ENCODE measurements at regions not wholly inside any gene's neighbourhood (a gene's known extent, or its start where the extent isn't known, plus 50 kb on each side); places are given as distances from the start of the nearest gene placed in this dataset.

- no peak overlapping the region for H3K27ac ChIP-seq (ENCODE audit: low read depth in 1 of 2, low read length in 2 of 2)
- TF ChIP-seq FOXA1 (IDR thresholded peaks at IDR 0.05): no peak
- no peak for TF ChIP-seq NR2F2 (IDR thresholded peaks at IDR 0.05)
- TF ChIP-seq RXRA (IDR thresholded peaks at IDR 0.05): no peak
- no peak for TF ChIP-seq GABPA (IDR thresholded peaks at IDR 0.05 in 1 of 2, conservative IDR thresholded peaks at IDR 0.05 in 1 of 2)
- no peak for TF ChIP-seq HNF4G (IDR thresholded peaks at IDR 0.05)
- no peak for TF ChIP-seq CTCF (IDR thresholded peaks at IDR 0.05; ENCODE audit: low read depth, low read length, missing input control)
- H3K9me3 ChIP-seq (ENCODE audit: control insufficient read depth in 4 of 4, low read length in 3 of 4): peaks cover 0 to 3% (median 0%) of the 10 kb centered on the region in 4 donors
- no peak overlapping the region for H3K4me3 ChIP-seq (ENCODE audit: low read depth in 1 of 3, low read length in 3 of 3)
- no peaks in the 10 kb centered on the region for H3K27me3 ChIP-seq (ENCODE audit: control insufficient read depth in 4 of 4, insufficient read depth in 4 of 4, low read length in 3 of 4)
- no peaks in the 10 kb centered on the region for H3K4me1 ChIP-seq (ENCODE audit: control insufficient read depth in 4 of 4, insufficient read depth in 4 of 4, low read length in 3 of 4)
- 70% methylated on average over 2 of the region's 2 CpGs for WGBS
- no peak overlapping the region for H3K9ac ChIP-seq (ENCODE audit: low read depth in 1 of 2, low read length in 2 of 2)
- H3K36me3 ChIP-seq (ENCODE audit: control insufficient read depth in 4 of 4, insufficient read depth in 3 of 4, low read depth in 1 of 4, low read length in 3 of 4): no peaks in the 10 kb centered on the region
- DNase-seq (ENCODE audit: low spot score): no peak
Measured at GRCh38 chr4:119897260-119897659, 169.4 kb downstream of the MAD2L1 start.

DNA sequence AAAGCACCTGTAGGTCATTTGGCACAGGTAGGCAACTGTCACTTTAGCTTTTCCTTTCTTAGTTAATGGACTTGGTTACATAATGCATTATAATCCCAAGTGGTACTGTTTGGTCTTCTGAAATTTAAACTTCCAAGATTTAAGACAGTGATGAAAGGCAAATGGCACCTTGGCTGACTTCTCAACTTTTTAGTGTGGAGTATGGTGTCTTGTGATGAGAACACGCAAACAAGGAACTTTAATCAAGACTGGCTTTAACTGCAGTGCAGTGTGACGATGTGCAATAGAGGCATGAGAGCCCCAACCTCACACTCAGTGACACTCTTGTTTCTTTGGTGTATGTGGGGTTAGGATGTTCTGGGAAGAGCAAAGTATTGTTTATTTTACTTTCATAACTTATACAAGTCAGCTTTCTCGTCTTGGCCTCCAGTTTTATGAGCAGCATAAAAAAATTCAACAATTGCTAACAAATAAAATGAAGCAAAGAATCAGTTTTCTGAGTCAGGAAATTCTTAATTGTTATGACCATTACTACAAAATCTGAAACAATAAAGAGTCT lies 171.9 kb downstream of the MAD2L1 start:
- Histone ChIP-seq H3K4me3 (ENCODE audit: low read depth in 1 of 3, low read length in 3 of 3) (no peak overlapping the region), H3K9me3 (ENCODE audit: control insufficient read depth in 4 of 4, low read length in 3 of 4) (peaks cover 0 to 3% (median 0%) of the 10 kb centered on the region in 4 donors), H3K27me3 (ENCODE audit: control insufficient read depth in 4 of 4, insufficient read depth in 4 of 4, low read length in 3 of 4) (peaks cover 0 to 2% (median 0%) of the 10 kb centered on the region in 4 donors), H3K36me3 (ENCODE audit: control insufficient read depth in 4 of 4, insufficient read depth in 3 of 4, low read depth in 1 of 4, low read length in 3 of 4) (no peaks in the 10 kb centered on the region), H3K27ac (ENCODE audit: low read depth in 1 of 2, low read length in 2 of 2) (no peak overlapping the region), H3K4me1 (ENCODE audit: control insufficient read depth in 4 of 4, insufficient read depth in 4 of 4, low read length in 3 of 4) (no peaks in the 10 kb centered on the region), H3K9ac (ENCODE audit: low read depth in 1 of 2, low read length in 2 of 2) (no peak overlapping the region)
- DNase-seq (ENCODE audit: low spot score): no peak
- WGBS: 72% methylated on average over 3 of the region's 3 CpGs
- TF ChIP-seq RXRA (IDR thresholded peaks at IDR 0.05) (no peak), FOXA2 (IDR thresholded peaks at IDR 0.05) (no peak), JUND (IDR thresholded peaks at IDR 0.05) (no peak), TAF1 (conservative IDR thresholded peaks at IDR 0.05) (no peak), GABPA (IDR thresholded peaks at IDR 0.05 in 1 of 2, conservative IDR thresholded peaks at IDR 0.05 in 1 of 2) (no peak), HNF4G (IDR thresholded peaks at IDR 0.05) (no peak), FOXA1 (IDR thresholded peaks at IDR 0.05) (no peak), REST (IDR thresholded peaks at IDR 0.05) (no peak), EGR1 (IDR thresholded peaks at IDR 0.05; ENCODE audit: low read depth in 2 of 2) (no peak), CTCF (IDR thresholded peaks at IDR 0.05; ENCODE audit: low read depth, low read length, missing input control) (no peak), HNF4A (conservative IDR thresholded peaks at IDR 0.05) (no peak), RAD21 (IDR thresholded peaks at IDR 0.05) (no peak), SP1 (IDR thresholded peaks at IDR 0.05) (no peak), ATF3 (IDR thresholded peaks at IDR 0.05) (no peak), NR2F2 (IDR thresholded peaks at IDR 0.05) (no peak), YY1 (IDR thresholded peaks at IDR 0.05) (no peak)
- TF ChIP-seq, protein P1, sequence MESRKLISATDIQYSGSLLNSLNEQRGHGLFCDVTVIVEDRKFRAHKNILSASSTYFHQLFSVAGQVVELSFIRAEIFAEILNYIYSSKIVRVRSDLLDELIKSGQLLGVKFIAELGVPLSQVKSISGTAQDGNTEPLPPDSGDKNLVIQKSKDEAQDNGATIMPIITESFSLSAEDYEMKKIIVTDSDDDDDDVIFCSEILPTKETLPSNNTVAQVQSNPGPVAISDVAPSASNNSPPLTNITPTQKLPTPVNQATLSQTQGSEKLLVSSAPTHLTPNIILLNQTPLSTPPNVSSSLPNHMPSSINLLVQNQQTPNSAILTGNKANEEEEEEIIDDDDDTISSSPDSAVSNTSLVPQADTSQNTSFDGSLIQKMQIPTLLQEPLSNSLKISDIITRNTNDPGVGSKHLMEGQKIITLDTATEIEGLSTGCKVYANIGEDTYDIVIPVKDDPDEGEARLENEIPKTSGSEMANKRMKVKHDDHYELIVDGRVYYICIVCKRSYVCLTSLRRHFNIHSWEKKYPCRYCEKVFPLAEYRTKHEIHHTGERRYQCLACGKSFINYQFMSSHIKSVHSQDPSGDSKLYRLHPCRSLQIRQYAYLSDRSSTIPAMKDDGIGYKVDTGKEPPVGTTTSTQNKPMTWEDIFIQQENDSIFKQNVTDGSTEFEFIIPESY (IDR thresholded peaks at IDR 0.05): no peak
- TF ChIP-seq, protein P2, sequence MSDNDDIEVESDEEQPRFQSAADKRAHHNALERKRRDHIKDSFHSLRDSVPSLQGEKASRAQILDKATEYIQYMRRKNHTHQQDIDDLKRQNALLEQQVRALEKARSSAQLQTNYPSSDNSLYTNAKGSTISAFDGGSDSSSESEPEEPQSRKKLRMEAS (IDR thresholded peaks at IDR 0.05): no peak
